Hepatocyte (in vitro differentiated cells): ENCODE measurements at regions not wholly inside any gene's neighbourhood (a gene's known extent, or its start where the extent isn't known, plus 50 kb on each side); places are given as distances from the start of the nearest gene placed in this dataset.

Experiments used
- EZH2 ChIP-seq: fragments of 200-600 bp; sonication (generic); IDR thresholded peaks from 2 replicates; pipeline ENCODE4 v1.6.1; 2016; ENCODE audit warnings: antibody characterized with exemption, mild to moderate bottlenecking, borderline replicate concordance
- EZH2phosphoT487 ChIP-seq: fragments of 200-600 bp; sonication (generic); IDR thresholded peaks from one replicate; pipeline ENCODE4 v1.6.1; 2018; ENCODE audit warnings: antibody characterized with exemption, mild to moderate bottlenecking, low read depth, moderate library complexity; ENCODE audit not compliant: unreplicated experiment, severe bottlenecking
- TF ChIP-seq, protein P1 (sequence below): fragments of 200-600 bp; sonication (generic); IDR thresholded peaks from 2 replicates; pipeline ENCODE4 v1.5.1; 2016; ENCODE audit warnings: antibody characterized with exemption, mild to moderate bottlenecking; ENCODE audit not compliant: poor library complexity

DNA sequence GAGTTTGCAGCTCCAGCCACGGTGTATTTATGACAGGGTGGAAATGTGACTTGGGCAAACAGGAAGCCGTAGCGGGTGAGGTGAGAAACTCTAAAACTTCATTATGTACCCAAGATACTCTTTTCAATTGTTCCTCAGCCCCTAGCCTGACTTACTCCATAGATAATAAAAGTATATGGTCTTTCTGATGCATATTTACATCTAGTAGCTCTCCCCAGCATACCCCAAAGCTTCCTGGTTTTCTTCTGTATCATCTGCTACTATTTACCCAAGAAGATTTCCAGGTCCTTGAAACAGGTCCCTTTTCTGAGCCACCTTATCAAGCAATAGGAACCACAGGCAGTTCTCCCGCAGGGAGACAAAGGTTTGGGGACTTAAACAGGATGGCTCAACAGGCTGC is 201.5 kb upstream of the ESRRG start:
- TF ChIP-seq, protein P1, sequence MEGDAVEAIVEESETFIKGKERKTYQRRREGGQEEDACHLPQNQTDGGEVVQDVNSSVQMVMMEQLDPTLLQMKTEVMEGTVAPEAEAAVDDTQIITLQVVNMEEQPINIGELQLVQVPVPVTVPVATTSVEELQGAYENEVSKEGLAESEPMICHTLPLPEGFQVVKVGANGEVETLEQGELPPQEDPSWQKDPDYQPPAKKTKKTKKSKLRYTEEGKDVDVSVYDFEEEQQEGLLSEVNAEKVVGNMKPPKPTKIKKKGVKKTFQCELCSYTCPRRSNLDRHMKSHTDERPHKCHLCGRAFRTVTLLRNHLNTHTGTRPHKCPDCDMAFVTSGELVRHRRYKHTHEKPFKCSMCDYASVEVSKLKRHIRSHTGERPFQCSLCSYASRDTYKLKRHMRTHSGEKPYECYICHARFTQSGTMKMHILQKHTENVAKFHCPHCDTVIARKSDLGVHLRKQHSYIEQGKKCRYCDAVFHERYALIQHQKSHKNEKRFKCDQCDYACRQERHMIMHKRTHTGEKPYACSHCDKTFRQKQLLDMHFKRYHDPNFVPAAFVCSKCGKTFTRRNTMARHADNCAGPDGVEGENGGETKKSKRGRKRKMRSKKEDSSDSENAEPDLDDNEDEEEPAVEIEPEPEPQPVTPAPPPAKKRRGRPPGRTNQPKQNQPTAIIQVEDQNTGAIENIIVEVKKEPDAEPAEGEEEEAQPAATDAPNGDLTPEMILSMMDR = no peak
- no peak for TF ChIP-seq EZH2
- TF ChIP-seq EZH2phosphoT487 = no peak
